ENCODE measurements at regions not wholly inside any gene's neighbourhood (a gene's known extent, or its start where the extent isn't known, plus 50 kb on each side); places are given as distances from the start of the nearest gene placed in this dataset.
"Not testable (repeated sequence)": the region's sequence is repeated elsewhere in the genome, so short reads cannot be mapped to it uniquely, and the experiment has no call there.

GRCh38 chr2:185526161-185526560, 212.4 kb upstream of the FSIP2 start:
- no peak for DNase-seq

GRCh38 chr2:185531721-185532120, 206.9 kb upstream of the FSIP2 start:
- DNase-seq, result no peak

DNA sequence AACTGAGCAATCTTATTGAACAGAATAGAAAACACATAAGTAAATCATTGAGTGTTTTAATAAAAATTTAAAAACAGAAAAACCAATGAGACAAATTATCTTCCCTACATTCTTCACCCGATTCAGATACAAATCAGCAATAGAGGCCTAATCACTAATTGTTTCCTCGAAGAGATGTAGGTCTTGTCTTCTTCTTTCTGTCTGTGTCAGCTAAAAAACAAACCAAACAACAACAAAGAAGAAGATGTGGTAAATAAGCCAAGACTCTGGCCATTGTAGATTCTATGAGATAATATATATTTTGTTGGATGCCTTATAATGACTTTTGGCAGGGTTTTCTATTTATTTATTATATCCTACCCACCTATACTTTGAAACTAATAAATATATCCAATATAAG, 200.9 kb upstream of the FSIP2 start:
- no peak for DNase-seq

- no peak for DNase-seq
These were observed 171.4 kb upstream of the FSIP2 start for GRCh38 chr2:185567196-185567595.

- no peak for DNase-seq
These were observed 170.7 kb upstream of the FSIP2 start for GRCh38 chr2:185567940-185568339.

DNA sequence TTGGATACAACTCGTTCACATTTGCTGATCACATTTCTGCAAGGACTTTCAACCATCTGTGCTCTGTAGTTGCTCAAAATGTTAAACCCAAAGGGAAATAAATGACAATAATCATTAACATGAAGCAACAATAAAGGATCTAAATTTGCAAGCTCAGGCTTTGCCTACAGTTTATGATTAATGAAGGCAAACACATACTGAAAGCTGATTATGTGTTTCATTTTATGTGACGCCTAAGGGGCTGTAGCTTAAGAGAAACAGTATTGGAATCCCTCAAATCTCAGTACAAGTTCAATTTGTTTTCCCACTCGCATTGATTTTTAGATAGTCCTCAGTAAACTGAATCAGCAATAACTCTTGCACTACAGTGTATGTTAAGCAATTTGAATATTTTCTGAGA, 160.3 kb upstream of the FSIP2 start:
- DNase-seq, result no peak

DNA sequence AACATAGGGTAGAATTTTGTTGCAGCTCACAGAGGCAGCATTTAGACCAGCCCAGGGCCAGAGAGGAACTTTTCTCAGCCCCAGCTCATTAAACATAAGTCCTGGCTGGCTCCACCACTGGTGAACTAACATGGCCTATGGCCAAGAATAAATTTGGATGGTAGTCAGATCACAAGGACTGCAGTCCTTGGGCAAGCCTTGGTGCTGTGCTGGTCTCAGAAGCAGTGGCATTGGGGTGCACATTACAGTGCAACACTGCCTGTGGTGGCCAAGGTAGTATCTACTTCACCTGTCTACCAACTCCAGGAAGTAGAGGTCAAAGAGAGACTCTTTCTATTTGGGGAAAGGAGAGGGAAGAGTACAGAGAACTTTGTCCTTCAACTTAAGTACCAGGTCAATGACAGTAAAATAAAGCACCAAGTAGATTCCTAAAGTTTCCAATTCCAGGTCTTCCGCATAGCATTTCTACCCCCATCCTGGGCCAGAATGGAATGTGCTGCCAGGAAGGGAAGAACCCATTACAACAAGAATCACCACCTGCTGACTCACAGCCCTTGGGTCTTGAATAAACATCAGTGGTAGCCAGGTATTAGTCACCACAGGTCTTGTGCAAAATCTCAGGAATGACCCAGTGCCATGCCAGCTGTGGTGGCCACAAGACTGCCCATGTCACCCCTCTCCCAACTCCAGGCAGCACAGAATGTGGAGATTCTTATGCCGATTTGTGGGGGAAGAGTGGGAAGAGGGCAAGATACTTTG, 155.4 kb upstream of the FSIP2 start:
- no peak for DNase-seq

DNA sequence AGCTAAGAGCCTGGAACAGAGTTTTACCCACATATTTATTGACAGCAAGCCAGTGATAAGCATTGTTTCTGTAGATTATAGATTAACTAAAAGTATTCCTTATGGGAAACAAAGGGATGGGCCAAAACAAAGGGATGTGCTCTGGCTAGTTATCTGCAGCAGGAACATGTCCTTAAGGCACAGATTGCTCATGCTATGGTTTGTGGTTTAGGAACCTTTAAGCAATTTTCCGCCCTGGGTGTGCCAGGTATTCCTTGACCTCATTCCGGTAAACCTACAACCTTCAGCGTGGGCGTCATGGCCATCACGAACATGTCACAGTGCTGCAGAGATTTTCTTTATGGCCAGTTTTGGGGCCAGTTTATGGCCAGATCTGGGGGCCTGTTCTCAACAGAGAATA, 153.4 kb upstream of the FSIP2 start:
- not testable (repeated sequence) for DNase-seq

DNA sequence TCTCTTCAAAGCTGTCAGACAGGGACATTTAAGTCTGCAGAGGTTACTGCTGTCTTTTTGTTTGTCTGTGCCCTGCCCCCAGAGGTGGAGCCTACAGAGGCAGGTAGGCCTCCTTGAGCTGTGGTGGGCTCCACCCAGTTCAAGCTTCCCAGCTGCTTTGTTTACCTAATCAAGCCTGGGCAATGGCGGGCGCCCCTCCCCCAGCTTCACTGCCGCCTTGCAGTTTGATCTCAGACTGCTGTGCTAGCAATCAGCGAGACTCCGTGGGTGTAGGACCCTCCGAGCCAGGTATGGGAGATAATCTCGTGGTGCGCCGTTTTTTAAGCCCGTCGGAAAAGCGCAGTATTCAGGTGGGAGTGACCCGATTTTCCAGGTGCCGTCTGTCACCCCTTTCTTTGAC, 147.3 kb upstream of the FSIP2 start:
- DNase-seq, result not testable (repeated sequence)

GRCh38 chr2:185607945-185608344, 130.7 kb upstream of the FSIP2 start:
- no peak for DNase-seq

- DNase-seq, result no peak
These were observed 129.8 kb upstream of the FSIP2 start for GRCh38 chr2:185608799-185609198.

DNA sequence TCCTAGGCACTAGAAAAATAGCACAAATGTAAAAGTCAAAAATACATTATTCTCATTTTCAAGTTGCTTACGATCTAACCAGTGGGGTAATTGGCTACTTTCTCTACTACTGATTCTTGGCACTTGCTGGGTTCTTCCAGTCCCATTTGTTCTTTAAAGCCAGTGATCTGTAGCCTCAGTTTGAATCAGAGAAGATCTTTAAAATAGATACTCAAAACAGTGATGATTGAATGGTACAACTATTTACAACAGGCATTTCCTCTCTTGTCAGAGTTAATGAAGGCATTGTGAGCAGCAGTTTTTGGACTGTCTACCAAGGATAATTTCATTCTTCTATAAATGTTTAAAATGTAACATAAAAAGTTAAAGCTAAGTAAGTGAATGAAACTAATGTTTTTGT, 128.3 kb upstream of the FSIP2 start:
- DNase-seq, result no peak

DNA sequence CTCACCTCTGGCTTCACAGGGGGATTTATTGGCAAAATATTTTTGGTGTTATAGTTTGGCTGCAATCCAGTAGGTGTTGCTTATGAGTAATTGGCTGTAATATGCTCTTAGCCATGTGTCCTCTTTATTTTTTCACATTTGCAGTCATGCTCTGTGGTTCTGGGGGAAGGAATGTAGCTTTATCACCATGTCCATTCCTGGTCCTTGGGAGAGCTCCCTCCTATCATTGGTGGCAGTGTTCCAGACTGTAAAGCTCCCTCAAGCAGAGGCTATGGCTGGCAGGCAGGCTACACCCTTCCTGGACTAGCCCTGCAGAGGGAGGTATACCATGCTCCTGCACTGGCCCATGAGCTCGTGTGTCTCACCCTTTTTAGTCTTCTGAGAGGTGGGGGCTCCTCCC, 120.0 kb upstream of the FSIP2 start:
- DNase-seq, result no peak

DNA sequence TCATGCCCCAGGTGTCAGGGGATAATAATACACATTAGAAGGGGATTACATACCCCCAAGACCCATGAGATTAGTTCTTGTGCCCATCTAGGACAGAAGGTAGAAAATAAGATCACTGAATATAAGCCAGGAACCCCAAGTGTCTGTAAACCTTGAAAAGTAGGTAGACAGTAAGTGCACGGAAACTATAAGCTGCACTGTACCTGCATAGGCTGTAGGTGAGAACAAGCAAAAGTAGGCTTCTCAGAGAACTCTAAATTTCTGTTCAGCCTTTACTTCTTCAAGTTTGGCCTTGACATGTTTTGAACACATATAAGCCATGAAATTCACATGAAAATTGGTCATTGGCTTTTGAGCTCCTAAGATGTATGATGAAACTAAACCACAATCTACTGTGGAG, 113.0 kb upstream of the FSIP2 start:
- DNase-seq, result no peak

DNA sequence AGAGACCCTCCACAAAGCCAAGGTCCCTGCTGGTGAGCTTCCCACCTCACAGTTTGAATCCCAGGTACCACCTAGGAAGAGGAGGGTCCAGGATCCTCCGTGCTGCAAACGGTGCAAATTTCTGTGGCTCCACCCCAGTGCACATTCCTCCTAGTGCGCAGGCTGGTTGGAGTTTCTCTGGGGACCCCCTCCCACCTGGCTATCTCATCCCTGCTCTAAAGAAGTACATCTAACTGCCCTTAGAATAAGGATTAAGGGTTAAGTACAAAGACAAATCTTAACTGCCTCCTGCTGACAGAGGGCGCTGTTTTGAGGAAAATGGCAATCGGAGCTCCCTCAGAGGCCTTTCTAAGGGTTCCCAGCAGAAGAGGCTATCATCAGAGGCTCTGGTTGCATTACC, 109.6 kb upstream of the FSIP2 start:
- no peak for DNase-seq

DNA sequence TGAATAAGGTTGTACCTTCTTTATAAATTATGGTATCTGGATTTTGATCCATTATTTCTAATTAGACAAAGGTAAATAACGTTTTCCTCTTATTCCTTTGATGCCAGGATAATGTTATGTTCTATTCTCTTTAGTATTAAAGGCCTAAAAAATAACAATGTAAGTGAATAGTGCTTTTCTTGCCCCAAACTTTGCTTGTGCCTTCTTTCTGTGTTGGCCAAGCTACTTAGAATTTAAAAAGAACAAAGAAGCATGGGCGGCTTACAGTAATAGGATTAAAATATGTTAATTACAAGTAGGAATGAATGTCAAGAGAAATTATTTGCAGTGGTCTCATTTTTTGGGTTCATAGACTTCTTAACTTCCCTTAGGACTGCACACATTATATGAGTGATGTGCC, 105.0 kb upstream of the FSIP2 start:
- no peak for DNase-seq

- no peak for DNase-seq
These were observed 99.8 kb upstream of the FSIP2 start for GRCh38 chr2:185638771-185639170.

GRCh38 chr2:185640588-185640987, 98.0 kb upstream of the FSIP2 start:
- DNase-seq, result no peak

DNA sequence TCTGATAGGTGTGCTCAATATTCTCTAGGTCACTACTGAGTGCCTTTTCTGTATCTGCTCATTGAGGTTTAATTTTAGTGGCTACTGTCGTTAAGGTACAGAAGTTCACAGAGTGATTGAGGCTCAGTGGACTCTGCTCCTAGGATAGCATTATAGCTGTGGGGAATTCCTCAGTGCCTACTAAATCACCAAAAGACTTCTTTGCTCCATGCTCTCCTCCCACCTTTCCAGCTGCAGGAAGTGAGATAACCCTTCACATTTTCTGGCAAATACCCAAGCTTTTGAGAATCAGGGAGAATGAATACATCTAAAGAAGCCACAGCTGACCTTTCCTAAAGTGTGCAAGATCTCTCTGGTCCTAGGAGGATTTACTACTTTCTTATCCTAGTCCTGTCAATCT, 95.2 kb upstream of the FSIP2 start:
- DNase-seq, result no peak

GRCh38 chr2:185644828-185645227, 93.8 kb upstream of the FSIP2 start:
- no peak for DNase-seq

GRCh38 chr2:185645529-185645928, 93.1 kb upstream of the FSIP2 start:
- DNase-seq, result no peak

- no peak for DNase-seq
These were observed 79.9 kb upstream of the FSIP2 start for GRCh38 chr2:185658750-185659149.

DNA sequence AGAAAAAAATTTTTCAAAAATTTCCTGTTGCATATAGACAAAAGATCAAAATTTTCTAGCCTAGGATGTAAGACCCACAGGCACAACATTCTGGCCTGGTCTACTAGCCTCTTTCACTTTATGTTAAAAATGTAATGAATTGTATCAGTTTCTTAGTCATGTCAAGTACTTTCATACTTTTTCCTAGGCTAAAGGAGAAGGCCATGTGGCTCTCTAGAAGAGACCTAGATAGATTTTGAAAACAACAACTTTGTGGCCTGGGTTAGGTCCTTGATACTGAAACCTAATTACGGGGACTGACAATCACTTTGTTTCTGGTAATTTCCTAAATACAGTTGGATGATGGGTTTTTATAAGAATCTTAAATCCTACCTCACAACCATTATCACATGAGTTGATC, 74.8 kb upstream of the FSIP2 start:
- DNase-seq, result no peak

GRCh38 chr2:185664384-185664783, 74.2 kb upstream of the FSIP2 start:
- DNase-seq, result no peak

DNA sequence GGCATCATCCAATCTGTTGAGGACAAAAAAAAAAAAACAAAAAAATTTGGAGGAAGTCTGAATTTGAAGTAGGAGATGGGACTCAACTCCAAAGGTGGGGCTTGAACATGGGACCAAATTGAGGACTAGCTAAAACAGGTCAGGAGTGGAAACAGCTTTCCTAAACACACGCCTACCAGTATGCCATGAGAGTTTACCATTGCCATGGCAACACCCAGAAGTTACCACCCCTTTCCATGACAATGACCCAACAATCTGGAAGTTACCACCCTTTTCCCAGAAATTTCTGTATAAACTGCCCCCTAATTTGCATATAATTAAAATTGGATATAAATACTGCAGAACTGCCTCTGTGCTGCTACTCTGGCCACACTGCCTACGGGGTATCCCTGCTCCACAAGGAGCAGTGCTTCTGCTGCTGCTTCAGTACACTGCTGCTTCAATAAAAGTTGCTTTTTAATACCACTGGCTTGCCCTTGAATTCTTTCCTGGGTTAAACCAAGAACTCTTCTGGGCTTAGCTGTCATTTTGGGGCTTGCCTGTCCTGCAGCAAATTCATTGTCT, 73.3 kb upstream of the FSIP2 start:
- no peak for DNase-seq
